Activated CD4-positive, alpha-beta T cell treated with anti-CD3 and anti-CD28 coated beads, Interleukin-2, amount 50 U/mL, for 4 hours (primary cell): ENCODE measurements at regions not wholly inside any gene's neighbourhood (a gene's known extent, or its start where the extent isn't known, plus 50 kb on each side); places are given as distances from the start of the nearest gene placed in this dataset.
"Not testable (repeated sequence)": the region's sequence is repeated elsewhere in the genome, so short reads cannot be mapped to it uniquely, and the experiment has no call there.

Experiments used
- DNase-seq, 2 experiments: peaks; one replicate each; pipeline ENCODE4 v3.0.0-alpha.2; 2020

GRCh38 chr3:72624656-72625055 lies 223.6 kb downstream of the SHQ1 start:
- no peak for DNase-seq

- DNase-seq = no peak
Observed at GRCh38 chr3:72618739-72619138, 229.5 kb downstream of the SHQ1 start.

DNA sequence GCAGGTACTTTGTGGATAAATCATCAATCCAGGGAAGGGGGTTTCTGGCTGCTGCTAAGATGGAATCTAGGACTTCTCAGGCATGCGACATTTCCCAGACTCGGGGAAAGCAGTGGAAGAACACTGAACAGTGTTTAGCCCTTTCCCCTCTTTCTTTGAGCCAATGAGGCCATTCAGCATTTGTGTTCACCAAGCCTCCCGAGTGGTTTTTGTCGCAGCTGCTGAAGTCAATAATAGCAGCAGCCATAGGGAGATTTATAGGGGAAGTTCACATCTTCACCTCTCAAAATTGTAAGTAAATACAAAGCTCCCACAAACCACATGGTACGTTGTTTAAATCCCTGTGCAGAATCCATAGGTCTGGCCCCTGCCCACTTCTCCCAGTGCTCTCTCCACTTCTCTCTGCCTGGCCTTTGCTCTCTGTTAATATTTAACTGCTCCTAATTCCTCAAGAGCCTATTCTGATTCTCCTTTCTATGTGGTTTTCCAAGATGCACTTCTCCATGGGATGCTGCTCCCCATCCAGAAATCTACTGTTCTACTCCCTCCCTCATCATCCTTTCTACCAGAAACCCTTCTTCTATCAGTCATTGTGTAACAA lies 230.7 kb downstream of the SHQ1 start:
- DNase-seq = no peak

DNA sequence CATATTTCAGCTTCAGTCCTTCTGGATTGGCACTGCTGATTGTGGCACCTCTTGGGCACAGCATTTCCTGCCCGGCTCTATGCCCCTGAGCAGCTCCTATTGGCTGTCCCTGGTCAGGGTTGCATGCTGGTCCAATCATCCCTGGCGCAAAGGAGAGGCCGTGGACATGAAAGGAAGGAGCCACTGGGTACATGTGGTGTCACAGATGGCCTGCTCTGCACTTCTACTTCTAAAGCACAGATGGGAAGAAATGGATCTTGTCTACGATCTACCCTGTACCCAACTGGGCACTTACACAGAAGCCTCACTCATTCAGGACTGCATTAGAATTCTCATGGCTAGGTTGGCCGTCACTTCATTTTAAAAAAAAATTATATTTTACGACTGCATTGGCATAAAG lies 232.5 kb downstream of the SHQ1 start:
- DNase-seq = no peak

- DNase-seq = no peak
Observed at GRCh38 chr3:72615182-72615581, 233.1 kb downstream of the SHQ1 start.

- DNase-seq = no peak
Observed at GRCh38 chr3:72614394-72615074, 233.7 kb downstream of the SHQ1 start.

DNA sequence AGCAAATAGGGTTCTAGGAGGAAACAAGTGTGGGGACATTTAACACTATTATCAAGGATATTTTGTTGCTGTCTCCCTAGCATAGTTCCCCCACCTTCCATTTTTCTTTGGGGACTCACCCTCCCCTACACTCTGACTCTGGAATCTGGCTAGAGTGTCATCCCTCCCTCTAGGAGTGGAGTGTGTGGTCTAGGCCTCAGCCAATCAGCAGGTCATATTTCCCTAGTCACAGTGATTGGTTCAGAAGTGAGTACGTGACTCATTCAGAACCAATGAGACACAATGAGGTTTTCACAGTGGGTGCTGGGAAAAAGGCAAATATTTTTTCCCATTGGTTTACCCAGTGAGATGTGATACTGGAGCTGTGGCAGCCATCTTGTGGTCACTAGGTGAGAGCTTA lies 234.4 kb downstream of the SHQ1 start:
- DNase-seq = no peak

DNA sequence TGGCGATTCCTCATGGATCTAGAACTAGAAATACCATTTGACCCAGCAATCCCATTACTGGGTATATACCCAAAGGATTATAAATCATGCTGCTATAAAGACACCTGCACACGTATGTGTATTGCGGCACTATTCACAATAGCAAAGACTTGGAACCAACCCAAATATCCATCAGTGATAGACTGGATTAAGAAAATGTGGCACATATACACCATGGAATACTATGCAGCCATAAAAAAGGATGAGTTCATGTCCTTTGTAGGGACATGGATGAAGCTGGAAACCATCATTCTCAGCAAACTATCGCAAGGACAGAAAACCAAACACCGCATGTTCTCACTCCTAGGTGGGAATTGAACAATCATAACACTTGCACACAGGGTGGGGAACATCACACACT lies 239.1 kb downstream of the SHQ1 start:
- DNase-seq = not testable (repeated sequence)

DNA sequence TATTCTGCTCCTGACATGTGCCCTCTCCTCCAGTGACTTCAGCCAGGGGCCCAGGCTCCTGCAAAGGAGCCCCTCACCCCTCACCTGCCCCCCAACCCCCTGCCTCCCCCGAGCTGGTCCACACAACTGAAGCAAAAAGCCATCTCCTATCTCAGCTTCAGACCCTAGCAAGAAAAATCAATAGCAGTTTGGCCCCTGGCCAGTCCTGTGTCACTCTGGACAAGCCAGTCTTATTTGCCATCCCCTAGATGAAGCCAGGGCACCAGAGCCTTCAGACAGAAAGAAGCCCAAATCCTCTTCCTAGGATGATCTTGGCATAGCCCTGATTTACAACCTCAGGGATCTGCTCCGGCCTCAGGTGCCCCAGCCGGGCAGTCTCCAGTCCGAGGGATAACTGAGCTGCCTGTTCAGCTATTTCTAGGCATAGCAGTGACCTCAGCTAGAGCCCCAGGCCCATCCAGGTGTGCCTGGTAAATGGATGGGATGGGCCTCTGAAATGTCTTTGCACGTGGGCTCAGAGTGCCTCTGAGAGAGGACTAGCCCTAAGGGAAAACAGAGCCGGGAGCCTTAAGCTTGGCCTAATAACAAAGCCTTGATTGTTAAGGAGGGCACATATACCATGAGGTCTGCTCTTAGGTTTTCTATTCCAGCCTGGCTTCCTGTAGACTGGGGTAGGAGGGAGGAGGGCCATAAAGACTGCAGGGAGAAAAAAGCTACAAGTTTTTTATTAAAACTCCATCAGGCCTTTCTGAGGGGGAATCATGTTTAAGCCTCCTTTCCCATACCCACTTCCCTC lies 242.0 kb downstream of the SHQ1 start:
- DNase-seq = no peak

GRCh38 chr3:72604328-72604727 lies 243.9 kb downstream of the SHQ1 start:
- no peak for DNase-seq

- DNase-seq = no peak
Observed at GRCh38 chr3:72601983-72602750, 246.1 kb downstream of the SHQ1 start.

DNA sequence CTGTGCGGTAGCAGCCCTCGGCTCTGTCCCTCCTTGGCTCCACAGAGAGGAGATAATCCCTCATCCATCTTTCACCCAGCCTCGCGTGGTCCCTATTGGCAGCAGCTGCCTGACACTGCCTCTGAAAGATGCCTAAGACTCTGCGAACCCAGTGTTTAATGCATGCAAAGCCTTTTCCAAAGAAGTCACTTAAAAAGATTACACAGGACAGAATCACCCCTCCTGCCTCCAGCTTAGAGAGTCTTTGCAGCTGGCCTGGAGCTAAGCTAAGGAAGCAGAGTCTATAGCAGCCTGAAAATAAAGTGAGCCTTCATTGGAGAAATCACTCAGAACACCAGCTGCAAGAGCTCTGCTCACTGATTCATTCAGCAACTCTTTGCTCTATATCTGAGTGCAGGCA lies 247.2 kb downstream of the SHQ1 start:
- no peak for DNase-seq

- DNase-seq = no peak
Observed at GRCh38 chr3:72597756-72598195, 250.5 kb downstream of the SHQ1 start.

DNA sequence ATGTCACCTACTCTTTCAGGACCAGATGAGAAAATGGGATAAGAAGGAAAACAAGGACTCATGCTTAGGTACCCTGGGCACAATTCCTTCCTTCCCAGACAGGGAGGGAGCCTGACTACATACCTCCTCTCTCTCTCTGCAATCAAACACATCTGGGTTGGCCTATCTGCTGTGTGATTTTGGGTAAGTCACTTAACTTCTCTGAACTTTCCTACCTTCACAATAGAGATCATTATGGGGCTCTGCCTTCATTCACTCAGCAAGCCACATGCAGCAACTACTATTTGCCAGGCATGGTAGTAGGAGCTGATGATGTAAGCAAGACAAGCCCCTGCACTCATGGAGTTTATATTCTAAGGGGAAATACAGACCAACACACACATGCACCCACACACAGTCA lies 251.2 kb downstream of the SHQ1 start:
- no peak for DNase-seq

DNA sequence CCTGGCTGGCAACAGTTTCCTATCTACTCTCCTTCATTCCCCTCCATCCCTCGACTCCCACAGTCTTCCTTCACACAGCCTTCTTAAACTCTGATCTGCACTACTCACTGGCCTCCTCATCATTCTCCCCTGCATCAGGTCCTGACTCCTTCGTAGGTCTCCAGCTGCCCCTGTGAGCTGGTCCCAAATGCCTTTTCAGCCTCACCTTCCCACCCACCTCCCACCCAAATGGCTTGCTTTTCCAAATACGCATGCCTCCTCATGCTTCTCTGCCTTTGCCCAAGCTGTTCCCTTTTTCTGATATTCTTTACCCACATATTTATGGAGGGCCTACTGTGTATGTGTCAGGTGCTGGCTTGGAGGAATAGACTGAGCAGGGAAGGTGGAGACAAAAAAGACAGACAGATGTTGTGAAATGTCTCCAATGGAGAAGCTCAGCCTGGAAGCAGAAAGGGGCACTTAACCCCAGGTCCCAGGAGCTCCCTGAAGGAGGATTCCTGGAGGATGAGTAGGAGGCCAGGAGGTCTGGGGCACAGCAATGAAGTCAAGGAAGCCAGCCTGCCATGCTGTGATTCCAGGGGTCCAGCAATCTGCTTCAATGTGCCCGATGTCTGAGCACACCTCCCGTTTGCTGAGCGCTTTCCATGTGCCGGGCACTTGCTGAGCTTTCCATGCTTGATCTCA lies 252.2 kb downstream of the SHQ1 start:
- DNase-seq = no peak

DNA sequence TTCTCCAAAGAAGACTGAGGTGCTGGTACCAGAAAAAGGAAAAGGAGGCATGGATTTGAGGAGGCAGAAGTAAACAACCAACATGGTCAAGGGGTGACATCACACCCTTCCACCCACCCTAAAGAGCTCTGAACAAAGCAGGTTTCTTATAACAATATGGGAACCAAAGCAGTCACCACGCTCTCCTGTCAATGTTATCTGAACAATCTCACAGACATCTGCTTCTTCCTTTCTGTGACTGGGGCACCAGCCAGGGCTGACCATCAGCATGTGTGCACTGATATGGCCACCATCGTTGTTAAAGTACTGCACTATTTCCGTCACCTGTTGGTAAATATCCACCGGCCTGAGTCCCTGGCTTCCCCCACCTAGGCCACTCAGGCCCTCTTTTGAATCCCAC lies 252.9 kb downstream of the SHQ1 start:
- DNase-seq = no peak

DNA sequence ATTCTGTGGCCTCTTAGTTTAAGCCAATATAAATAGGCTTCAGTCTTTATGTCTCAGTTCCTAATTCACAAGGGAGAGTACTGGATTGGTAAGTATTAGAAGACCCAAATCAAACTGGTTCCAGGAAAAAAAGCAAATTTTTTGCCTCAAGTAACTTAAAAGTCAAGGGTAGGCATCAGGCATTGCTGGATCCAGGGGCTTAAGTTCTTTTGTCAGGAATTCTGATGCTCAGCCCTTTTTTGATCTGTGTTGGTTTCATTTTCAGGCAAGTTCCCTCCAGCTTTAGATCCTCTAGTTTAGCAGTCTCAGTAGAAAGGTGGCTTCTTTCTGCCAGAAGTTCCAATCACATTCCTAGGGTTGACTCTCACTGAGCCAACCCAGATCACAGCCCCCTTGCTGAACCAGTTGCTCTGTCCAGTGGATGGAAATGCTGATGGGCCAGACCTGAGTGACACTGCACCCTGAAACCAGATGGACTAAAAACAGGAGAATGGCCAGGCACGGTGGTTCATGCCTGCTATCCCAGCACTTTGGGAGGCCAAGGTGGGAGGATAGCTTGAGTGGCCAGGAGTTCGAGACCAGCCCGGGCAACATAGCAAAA lies 253.5 kb downstream of the SHQ1 start:
- DNase-seq = no peak

GRCh38 chr3:72593881-72594397 lies 254.3 kb downstream of the SHQ1 start:
- no peak for DNase-seq

DNA sequence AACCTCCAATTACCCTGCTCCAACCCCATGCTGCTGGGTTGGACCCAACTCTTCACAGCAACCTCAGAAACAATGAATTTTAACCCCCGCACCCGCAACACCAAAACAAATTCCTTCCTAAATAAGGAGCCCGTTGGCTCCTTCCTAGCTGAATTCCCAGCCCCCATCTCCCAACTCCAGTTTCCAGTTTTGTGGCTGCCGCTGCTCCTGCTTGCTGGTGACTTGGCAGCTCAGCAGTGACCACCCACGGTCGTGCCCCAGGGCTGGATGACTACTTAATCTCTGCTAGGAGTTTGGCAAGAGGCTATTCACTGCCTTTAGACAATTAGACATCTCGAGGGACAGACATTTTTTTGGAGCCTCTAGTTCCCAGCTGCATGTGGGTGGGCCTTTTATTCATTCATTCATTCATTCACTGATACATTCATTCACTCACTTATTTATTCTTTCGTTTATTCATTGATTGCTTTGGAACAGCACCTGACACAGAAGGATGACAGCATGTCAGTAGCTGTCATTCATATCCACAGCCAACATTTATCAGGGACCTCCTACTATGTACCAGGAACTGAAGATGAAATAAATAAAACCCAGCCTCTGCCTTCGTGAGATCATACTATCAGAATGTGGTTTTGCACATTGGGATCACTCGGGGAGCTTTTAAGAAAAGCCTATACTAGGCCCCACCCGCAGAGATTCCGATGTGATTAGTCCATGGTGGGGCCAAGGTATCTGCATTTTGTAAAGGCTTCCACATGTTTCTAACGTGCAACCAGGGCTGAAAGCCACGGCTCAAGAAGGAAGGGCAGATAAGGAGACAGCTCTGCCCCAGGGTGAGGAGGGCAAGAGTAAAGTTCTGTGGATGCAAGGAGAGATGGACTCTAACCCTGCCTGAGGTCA lies 256.5 kb downstream of the SHQ1 start:
- DNase-seq = no peak

- DNase-seq = no peak
Observed at GRCh38 chr3:72590732-72591221, 257.5 kb downstream of the SHQ1 start.

DNA sequence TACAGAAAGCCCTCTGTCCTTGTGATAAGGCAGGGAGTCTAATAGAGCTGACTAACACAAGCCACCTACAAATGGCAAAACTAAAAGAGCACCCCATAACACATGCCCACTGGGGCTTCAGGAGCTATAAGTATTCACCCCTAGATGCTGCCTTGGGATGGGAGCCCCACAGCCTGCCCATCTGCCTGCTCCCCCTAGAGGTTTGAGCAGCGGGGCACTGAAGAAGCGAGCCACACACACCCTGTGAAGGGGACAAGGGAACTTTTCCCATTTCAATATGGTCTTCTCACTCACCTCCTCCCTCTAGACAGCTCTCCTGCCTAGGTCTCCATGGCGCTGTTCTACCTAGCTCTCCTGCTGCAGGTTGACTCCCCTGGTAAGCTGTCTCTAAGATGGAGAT lies 261.0 kb downstream of the SHQ1 start:
- no peak for DNase-seq
